SJSA1 (cell line): ENCODE measurements at regions not wholly inside any gene's neighbourhood (a gene's known extent, or its start where the extent isn't known, plus 50 kb on each side); places are given as distances from the start of the nearest gene placed in this dataset.
A peak's percentile ranks its signal among the peaks of the same experiment; 100 is the strongest.
"Not testable (repeated sequence)": the region's sequence is repeated elsewhere in the genome, so short reads cannot be mapped to it uniquely, and the experiment has no call there.

Source experiments
- DNase-seq, 2 experiments: peaks; one replicate each; pipeline ENCODE4 v3.0.0-alpha.2; 2015 to 2020; ENCODE audit warnings: low spot score in 2 of 2, low read depth in 1 of 2
- H3K27ac ChIP-seq: fragments of 250-450 bp; sonication (Bioruptor Pico); 2 replicates; pipeline ENCODE4 v1.5.1; 2020; ENCODE audit warnings: mild to moderate bottlenecking, moderate library complexity
- H3K27me3 ChIP-seq: fragments of 250-450 bp; sonication (Bioruptor Pico); replicated peaks from 2 replicates; pipeline ENCODE4 v1.5.1; 2020; ENCODE audit warnings: mild to moderate bottlenecking, moderate library complexity
- H3K36me3 ChIP-seq: fragments of 250-450 bp; sonication (Bioruptor Pico); 2 replicates; pipeline ENCODE4 v1.5.1; 2020; ENCODE audit warnings: mild to moderate bottlenecking
- H3K4me1 ChIP-seq: fragments of 250-450 bp; sonication (Bioruptor Pico); replicated peaks from 2 replicates; pipeline ENCODE4 v1.6.1; 2021; ENCODE audit warnings: mild to moderate bottlenecking
- H3K4me3 ChIP-seq: fragments of 250-450 bp; sonication (Bioruptor Pico); 2 replicates; pipeline ENCODE4 v1.5.1; 2020; ENCODE audit warnings: mild to moderate bottlenecking
- H3K9me3 ChIP-seq: fragments of 250-450 bp; sonication (Bioruptor Pico); replicated peaks from 2 replicates; pipeline ENCODE4 v1.5.1; 2020; ENCODE audit warnings: mild to moderate bottlenecking

DNA sequence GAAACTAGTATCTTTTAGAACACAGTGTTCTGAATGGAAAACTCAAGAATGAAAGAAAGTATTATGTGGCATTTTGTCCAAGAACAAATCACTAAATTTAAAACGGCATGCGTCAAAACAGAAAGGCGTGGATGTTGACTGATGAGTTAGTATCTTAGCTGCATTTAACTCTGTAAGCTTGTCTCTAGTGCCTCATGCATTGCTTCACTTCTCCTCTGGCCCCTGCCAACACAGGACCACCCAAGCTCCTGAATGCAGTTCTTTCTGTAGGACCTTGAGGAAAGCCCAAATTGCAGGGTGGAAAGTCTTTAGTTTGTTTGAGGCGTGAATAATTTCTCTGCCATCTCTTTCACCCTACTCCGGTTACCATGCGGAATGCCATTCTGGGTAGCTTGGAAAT, 632.2 kb downstream of the COL12A1 start:
- H3K36me3 ChIP-seq = no peaks in the 10 kb centered on the region
- no peak for DNase-seq
- no peaks in the 10 kb centered on the region for H3K9me3 ChIP-seq
- no peak overlapping the region for H3K27ac ChIP-seq
- H3K27me3 ChIP-seq = no peaks in the 10 kb centered on the region
- H3K4me3 ChIP-seq = no peak overlapping the region
- H3K4me1 ChIP-seq = peaks cover 14% of the 10 kb centered on the region

- Histone ChIP-seq H3K4me1 (no peaks in the 10 kb centered on the region), H3K27me3 (no peaks in the 10 kb centered on the region), H3K36me3 (no peaks in the 10 kb centered on the region), H3K4me3 (no peak overlapping the region), H3K9me3 (no peaks in the 10 kb centered on the region), H3K27ac (no peak overlapping the region)
- DNase-seq = no peak
These were observed 635.8 kb downstream of the COL12A1 start for GRCh38 chr6:74570044-74570443.

- Histone ChIP-seq H3K27ac (no peak overlapping the region), H3K4me3 (no peak overlapping the region), H3K27me3 (no peaks in the 10 kb centered on the region), H3K4me1 (no peaks in the 10 kb centered on the region), H3K36me3 (no peaks in the 10 kb centered on the region), H3K9me3 (no peaks in the 10 kb centered on the region)
- no peak for DNase-seq
These were observed 637.0 kb downstream of the COL12A1 start for GRCh38 chr6:74568861-74569260.

DNA sequence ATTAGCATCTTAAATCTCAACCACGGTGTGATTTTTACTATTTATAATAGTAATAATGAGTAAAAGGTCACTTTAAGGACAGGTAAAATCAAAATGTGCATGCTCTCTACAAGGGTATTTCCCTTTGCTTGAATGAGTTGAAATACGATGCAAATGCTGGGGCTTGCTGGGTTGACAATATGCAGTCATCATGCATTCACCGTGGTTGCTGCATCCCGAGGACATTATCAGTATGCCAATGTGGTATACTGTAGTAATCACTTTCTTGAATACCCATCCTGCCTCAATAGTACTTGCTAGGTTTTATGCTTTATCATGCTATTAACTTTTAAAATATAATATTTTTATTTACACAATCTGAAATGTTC, 637.9 kb downstream of the COL12A1 start:
- H3K27ac ChIP-seq, H3K4me3 ChIP-seq, H3K4me1 ChIP-seq, DNase-seq, H3K36me3 ChIP-seq, H3K9me3 ChIP-seq, H3K27me3 ChIP-seq: not testable (repeated sequence)

DNA sequence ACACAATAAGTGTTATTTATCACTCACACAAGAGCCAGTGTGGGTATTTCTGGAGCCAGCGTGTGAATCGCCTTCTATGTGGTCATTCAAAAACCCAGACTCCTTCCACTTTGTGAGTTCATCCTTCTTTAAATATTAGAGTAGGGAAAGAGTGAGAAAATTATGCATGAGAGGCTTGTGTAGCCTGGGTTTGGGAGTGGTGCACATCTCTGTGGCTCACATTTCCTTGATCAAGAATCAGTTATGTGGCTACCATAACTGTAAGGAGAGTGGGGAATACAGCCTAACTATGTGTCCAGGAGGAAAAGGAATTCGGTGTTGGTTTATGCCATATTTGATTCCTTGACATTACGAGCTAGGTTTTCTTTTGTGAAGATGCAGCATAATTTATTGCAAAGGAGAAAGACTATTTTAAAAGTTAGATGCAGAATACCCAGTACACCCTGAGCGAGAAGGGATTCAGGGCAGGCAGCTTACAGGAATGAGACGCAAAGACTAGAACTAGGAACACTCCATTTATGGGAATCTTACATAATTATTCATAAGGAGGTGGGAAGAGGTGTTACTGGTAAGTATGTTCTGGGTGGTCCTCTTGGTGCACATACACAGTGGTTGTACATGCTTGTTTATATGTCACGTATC, 638.5 kb downstream of the COL12A1 start:
- Histone ChIP-seq H3K27ac (no peak overlapping the region), H3K36me3 (no peaks in the 10 kb centered on the region), H3K27me3 (no peaks in the 10 kb centered on the region), H3K4me3 (no peak overlapping the region), H3K9me3 (no peaks in the 10 kb centered on the region), H3K4me1 (no peaks in the 10 kb centered on the region)
- DNase-seq = no peak

GRCh38 chr6:74557236-74557635, 648.6 kb downstream of the COL12A1 start:
- Histone ChIP-seq H3K36me3 (no peaks in the 10 kb centered on the region), H3K9me3 (no peaks in the 10 kb centered on the region), H3K27ac (no peak overlapping the region), H3K4me3 (no peak overlapping the region), H3K4me1 (no peaks in the 10 kb centered on the region), H3K27me3 (no peaks in the 10 kb centered on the region)
- no peak for DNase-seq

GRCh38 chr6:74554041-74554440, 651.8 kb downstream of the COL12A1 start:
- DNase-seq = no peak
- Histone ChIP-seq H3K4me1 (no peaks in the 10 kb centered on the region), H3K27ac (no peak overlapping the region), H3K27me3 (no peaks in the 10 kb centered on the region), H3K36me3 (no peaks in the 10 kb centered on the region), H3K4me3 (no peak overlapping the region), H3K9me3 (no peaks in the 10 kb centered on the region)

GRCh38 chr6:74551896-74552295, 654.0 kb downstream of the COL12A1 start:
- H3K27ac ChIP-seq = no peak overlapping the region
- H3K4me3 ChIP-seq = no peak overlapping the region
- H3K36me3 ChIP-seq = no peaks in the 10 kb centered on the region
- no peaks in the 10 kb centered on the region for H3K27me3 ChIP-seq
- no peaks in the 10 kb centered on the region for H3K9me3 ChIP-seq
- H3K4me1 ChIP-seq = no peaks in the 10 kb centered on the region
- no peak for DNase-seq

GRCh38 chr6:74550821-74551220, 655.0 kb downstream of the COL12A1 start:
- Histone ChIP-seq H3K27me3 (no peaks in the 10 kb centered on the region), H3K36me3 (no peaks in the 10 kb centered on the region), H3K9me3 (no peaks in the 10 kb centered on the region), H3K27ac (no peak overlapping the region), H3K4me1 (no peaks in the 10 kb centered on the region), H3K4me3 (no peak overlapping the region)
- DNase-seq = no peak

DNA sequence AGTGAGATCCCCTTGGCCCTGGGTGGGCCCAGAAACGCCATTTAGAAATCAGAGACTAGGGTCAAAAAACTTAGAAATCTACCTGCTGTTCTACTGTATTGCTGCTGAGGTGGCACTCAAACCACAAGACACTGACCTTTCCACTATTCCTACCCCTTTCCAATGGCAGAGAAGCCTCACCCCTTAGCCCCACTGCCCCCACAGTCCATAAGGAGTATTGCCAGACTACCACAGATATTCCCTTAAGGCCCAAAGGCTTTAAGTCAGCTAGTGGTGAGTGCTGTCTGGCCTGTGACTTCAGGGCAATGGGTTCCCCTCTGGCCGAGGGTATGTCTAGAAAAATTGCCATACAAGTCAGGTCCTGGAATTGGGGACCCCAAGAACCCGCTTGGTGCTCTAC, 656.1 kb downstream of the COL12A1 start:
- H3K27ac ChIP-seq = no peak overlapping the region
- no peaks in the 10 kb centered on the region for H3K4me1 ChIP-seq
- H3K27me3 ChIP-seq = no peaks in the 10 kb centered on the region
- no peak for DNase-seq
- H3K36me3 ChIP-seq = no peaks in the 10 kb centered on the region
- H3K4me3 ChIP-seq = no peak overlapping the region
- H3K9me3 ChIP-seq = no peaks in the 10 kb centered on the region

DNA sequence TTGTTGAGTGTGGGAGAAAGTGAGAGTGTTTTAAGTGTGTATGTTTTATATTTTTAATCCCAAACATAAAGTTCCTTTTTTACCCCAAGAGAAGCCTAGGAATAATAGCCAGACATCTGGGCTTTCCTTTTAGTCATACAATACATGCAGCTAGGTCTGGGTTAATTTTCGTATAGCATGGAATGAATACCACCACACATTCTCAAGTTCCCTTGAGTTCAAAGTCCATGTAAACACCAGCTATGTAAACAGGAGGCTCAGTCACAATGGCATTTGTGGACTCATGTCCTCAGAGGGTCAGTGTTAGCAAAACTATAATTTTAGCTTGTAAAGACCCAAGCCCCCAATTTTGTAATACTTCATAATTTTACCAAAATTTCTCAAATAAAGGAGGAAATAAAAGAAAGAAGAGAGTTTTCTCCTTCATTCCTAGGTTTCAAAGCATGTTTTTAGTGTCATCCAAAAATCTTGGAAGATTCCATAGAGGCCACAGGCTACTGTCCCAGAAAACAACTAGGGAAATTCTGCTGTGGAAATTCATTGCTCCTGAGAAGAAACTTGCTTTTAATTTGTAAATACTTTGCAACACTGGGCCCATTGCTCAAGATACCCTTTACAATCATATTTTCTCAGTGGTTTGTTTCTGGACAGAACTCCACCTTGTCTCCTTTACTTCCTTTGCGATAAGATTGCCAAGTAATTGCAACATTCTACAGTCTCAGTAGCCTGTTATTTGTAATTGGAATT, 671.2 kb downstream of the COL12A1 start:
- Histone ChIP-seq H3K9me3 (0 out of 2 replicates have a peak, but pooled peaks cover 2% of the 10 kb centered on the region), H3K27me3 (no peaks in the 10 kb centered on the region), H3K4me3 (no peak overlapping the region), H3K4me1 (peaks cover 13% of the 10 kb centered on the region), H3K27ac (peak overlapping the region; percentile 3; the same call in 1 of the 2 replicates), H3K36me3 (no peaks in the 10 kb centered on the region)
- DNase-seq = peak in 1 of 2 experiments; percentile 56

DNA sequence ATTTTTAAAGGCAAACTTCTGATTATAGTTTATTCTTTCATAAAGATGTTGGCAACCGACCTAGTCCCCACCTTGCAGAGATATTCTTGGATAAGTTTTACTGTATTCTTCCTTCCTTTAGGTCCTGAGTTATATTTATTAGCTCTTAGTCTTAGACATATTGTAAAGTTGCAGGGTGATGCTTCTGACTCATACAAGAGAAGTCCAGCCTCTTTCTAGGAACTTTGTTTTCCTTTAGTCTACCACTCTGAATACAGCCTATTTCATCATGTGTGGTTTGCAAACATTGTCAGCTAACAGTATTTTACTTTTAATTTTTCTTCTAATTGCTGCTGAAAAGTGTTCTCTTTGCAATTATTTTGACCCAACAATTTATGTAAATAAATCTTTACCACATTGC, 686.7 kb downstream of the COL12A1 start:
- H3K27ac ChIP-seq = no peak overlapping the region
- no peaks in the 10 kb centered on the region for H3K27me3 ChIP-seq
- H3K4me1 ChIP-seq = no peaks in the 10 kb centered on the region
- no peaks in the 10 kb centered on the region for H3K36me3 ChIP-seq
- H3K9me3 ChIP-seq = no peaks in the 10 kb centered on the region
- H3K4me3 ChIP-seq = no peak overlapping the region
- DNase-seq = peak in 1 of 2 experiments; percentile 10

DNA sequence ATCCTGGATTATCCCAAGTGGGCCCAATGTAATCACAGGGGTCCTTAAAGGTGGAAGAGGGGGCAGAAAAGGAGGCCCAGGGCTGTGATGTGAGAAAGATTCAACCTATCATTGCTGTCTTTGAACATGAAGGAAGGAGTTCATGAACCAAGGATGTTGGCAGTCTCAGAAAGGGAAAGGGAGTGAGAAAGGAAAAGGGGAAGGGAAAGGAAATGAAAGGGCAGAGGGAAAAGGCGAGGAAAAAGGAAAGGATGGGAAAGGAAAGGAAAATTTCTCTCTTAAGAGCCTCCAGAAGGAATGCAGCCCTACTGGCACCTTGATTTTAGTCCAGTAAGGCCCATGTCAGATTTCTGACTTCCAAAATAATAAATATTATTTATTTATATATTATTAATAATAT, 687.8 kb downstream of the COL12A1 start:
- Histone ChIP-seq H3K9me3 (no peaks in the 10 kb centered on the region), H3K4me3 (no peak overlapping the region), H3K36me3 (no peaks in the 10 kb centered on the region), H3K27me3 (no peaks in the 10 kb centered on the region), H3K4me1 (no peaks in the 10 kb centered on the region), H3K27ac (no peak overlapping the region)
- no peak for DNase-seq

DNA sequence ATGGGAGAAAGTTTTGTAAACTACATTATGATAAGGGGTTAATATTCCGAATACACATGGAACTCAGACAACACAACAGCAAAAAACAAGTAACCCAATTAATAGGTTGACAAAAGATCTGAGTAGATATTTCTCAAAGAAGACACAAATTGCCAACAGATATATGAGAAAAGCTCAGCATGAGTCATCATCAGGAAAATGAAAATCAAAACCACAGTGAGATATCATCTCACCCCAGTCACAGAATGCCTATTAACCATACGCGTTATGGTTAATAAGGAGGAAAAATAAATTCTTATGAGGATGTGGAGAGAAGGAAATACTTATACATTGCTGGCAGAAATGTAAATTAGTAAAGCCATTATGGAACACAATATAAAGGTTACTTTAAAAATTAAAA, 695.0 kb downstream of the COL12A1 start:
- Histone ChIP-seq H3K4me1 (no peaks in the 10 kb centered on the region), H3K27me3 (no peaks in the 10 kb centered on the region), H3K9me3 (peaks cover under 1% of the 10 kb centered on the region; the same call in 1 of the 2 replicates), H3K27ac (no peak overlapping the region), H3K4me3 (no peak overlapping the region), H3K36me3 (no peaks in the 10 kb centered on the region)
- no peak for DNase-seq
